SKM-1 treated with dmso at 0.1 percent for 144 hours (cell line): ENCODE measurements at regions not wholly inside any gene's neighbourhood (a gene's known extent, or its start where the extent isn't known, plus 50 kb on each side); places are given as distances from the start of the nearest gene placed in this dataset.

Experiments
- DNase-seq: peaks from one replicate; lab custom pipeline; 2025; ENCODE audit not compliant: unreplicated experiment; lab: John Stamatoyannopoulos, UW

DNA sequence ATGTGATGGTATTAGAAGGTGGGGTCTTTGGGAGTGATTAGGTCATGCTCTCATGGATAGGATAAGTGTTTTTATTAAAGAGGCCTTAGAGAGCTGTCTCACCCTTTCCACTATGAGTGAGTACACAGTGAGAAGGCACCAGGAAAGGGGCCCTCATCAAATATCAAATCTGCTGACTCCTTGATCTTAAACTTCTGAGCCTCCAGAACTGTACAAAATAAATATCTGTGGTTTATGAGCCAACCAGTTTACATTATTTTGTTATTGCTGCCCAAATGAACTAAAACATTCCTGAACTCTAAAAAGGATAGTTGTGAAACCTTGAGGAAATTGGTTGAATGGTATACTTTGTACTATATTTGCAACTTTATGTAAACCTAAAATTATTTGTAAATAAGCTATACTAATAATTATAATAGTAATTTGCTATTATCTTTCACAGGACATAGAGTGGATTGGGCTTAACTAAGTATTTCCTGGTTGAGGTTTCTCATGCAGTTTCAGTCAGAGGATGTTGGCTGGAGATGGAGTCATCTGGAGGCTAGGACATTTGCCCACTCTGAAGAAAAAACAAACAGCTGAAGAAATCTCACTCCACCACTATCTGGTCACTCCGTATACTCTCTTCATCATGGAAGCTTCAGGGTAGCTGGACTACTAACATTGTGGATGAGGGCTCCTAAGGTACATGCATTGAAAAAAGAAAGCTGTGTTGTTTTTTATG lies 1068.6 kb upstream of the CADM2 start:
- DNase-seq = no peak

DNA sequence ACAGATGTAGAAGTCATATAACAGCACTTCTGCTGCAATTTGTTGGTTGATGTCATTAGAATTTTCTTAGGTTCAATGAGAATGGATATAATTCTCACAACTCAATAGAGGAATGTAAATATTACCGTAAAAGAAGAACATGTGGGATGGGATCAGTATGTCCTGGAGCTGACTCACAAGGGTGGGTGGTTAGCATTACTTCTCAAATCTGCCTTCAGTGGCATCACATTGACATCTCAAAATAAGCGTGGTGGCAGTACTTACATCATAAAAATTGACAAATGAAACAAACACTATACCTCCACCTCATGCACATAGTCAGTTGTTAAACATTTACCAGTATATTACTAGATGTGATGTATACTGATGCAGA lies 1068.0 kb upstream of the CADM2 start:
- DNase-seq = no peak

- no peak for DNase-seq
Observed at GRCh38 chr3:83894223-83894622, 1064.6 kb upstream of the CADM2 start.

DNA sequence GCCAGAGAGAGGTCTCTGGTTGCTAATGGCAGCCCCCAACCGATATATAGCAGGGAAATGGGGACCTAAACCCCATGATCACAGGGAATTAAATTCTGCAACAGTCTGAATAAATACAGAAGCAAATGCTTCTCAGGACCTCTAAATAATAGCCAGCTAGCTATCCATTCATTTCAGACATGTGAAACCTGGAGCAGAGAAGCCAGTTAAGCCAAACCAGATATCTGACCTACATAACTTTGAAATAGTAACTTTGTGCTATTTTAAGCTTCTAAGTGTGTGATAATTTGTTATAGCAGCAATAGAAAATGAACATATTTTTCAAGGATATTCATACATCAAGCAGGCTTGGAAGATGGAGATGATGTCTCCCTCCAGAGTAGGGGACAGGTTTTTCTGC lies 1062.9 kb upstream of the CADM2 start:
- DNase-seq = no peak

DNA sequence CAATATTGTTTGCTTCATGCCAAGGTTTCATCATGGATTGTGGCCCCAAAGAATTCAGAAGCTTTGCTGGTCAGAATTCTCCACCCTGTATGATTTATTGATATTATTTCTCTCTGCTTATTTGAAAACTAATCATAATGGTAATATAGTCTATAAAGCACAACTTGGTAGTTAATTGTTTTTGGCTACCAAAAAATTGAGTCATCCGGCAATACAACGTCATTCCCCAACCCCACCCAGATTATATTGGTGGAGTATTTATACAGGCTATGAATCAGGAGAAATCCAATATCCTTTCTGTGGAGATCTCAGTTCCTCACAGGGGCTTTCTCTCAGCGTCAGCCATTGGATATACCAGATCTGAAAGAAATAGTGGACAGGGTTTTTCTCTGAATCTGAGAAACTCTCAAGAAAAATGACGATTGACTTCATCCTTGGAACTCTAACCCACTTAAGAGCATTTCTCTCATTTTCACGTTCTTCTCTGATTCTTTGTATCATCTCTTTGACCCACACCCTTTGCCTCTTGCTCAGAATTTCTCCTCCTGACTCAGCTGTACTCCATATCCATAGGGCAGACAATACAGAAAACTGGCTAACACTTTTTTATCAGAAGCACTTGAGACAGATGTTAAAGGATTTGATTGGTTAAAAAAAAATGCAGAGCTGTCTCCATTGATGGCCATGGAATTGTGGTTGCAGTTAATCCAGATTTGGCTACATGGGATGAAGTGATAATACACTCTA lies 1055.8 kb upstream of the CADM2 start:
- DNase-seq = no peak

DNA sequence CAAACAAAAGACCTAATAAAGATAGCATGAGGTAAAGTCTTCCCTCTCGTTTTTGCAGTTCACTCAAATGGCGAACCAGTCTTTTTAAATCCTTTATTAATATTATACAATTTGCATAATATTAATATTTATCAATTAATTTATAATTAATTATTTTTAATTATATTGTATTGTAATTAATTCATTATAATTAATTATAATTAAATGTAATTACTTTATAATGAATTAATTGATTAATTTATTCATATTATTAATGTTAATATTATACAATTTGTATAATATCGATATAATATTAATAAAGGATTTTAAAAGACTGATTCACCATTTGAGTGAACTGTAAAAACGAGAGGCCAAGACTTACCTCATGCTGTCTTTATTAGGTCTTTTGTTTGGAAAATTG lies 1045.4 kb upstream of the CADM2 start:
- DNase-seq = no peak

- DNase-seq = no peak
Observed at GRCh38 chr3:83926291-83926690, 1032.5 kb upstream of the CADM2 start.

- peak; percentile 69 for DNase-seq
Observed at GRCh38 chr3:83928391-83928790, 1030.4 kb upstream of the CADM2 start.

- no peak for DNase-seq
Observed at GRCh38 chr3:83928903-83929302, 1029.9 kb upstream of the CADM2 start.

- DNase-seq = peak; percentile 95
Observed at GRCh38 chr3:83934192-83935021, 1024.4 kb upstream of the CADM2 start.

DNA sequence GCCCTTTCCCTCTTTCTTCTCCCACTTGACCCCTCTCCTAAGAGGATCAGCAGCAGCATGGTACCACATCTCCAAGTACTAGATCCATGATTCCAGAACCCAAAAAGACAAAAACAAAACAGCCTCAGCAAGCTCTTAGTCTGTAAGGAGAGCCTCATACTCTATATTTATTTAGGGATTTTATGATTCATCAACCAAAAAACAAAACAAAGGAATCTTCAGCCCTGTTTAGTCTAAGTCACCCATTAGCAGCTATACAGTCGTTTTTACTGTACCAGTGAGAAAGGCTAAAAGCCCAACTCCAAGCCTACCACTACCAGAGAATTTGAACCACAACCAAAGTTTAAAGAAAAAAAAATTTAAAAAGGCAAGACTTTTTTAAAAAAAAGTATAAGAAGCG lies 1020.3 kb upstream of the CADM2 start:
- no peak for DNase-seq

- DNase-seq = no peak
Observed at GRCh38 chr3:83941990-83942745, 1016.6 kb upstream of the CADM2 start.

DNA sequence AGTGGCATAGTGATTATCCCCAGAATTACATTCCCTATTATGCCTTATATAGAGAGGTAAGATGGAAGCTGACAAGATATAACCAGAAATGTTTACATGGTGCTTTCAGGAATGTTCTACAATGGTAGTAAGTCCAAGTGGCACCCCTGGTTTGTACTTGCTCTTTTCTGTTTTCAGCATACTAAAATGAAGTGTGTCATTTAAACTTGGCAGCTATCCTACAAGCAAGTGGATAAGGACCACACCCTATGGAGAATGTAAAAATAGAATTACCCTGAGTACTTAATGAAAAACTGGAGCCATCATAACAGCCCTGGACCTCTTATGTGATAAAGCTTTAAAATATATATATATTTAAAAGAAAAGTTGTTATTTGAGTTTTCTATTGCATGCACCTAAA lies 1012.7 kb upstream of the CADM2 start:
- DNase-seq = no peak

DNA sequence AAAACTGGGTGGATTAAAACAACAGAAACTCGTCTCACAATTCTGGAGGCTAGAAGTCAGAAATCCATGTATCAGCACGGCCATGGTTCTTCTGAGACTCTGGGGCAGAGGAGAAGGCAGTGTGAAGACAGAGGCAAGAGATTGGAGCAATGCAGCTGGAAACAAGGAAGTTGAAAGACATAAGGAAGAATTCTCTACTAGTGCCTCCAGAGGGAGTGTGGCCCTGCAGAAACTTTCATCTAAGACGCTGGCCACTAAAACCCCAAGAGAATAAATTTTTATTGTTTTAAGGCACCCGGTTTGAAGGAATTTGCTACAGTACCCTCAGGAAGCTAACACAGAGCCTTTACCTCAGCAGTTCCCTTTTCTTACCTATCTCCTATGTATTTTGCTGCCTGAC lies 1012.2 kb upstream of the CADM2 start:
- DNase-seq = peak; percentile 82

- DNase-seq = no peak
Observed at GRCh38 chr3:83948771-83949170, 1010.0 kb upstream of the CADM2 start.

- peak; percentile 53 for DNase-seq
Observed at GRCh38 chr3:83953417-83954089, 1005.2 kb upstream of the CADM2 start.

DNA sequence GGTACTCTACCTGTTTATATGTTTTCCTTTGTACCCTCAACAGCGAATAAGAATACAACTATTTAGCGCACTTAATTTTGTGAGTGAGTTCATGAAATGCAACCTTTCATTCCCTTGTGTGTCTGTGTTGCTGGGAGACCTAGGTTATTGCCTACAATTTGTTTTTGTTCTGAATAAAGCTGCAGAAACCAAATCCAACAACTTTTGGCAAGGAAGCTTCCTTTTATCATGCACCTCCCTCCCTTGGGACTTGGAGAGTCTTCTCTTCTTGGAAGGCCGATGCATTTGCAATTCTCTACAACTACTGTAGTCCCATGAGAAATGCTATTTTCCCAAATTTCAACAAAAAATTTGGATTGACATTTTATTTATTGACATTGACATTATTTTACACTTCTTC lies 1002.4 kb upstream of the CADM2 start:
- DNase-seq = no peak

DNA sequence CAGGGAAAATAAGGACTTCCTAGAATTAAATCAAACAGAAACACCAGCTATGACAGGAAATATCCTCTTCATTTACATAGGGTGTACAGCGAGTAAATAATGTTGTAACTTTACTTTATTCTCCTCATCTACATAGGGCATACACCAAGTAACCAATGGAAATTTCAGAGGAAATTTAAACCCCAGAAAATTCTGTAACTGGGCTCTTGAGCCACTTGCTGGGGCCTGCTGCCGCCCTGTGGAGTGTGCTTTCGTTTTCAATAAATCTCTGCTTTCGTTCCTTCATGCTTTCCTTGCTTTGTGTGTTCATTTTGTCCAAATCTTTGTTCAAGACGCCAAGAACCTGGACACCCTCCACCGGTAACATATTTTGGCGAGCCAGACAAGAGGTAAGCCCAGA lies 990.4 kb upstream of the CADM2 start:
- no peak for DNase-seq

DNA sequence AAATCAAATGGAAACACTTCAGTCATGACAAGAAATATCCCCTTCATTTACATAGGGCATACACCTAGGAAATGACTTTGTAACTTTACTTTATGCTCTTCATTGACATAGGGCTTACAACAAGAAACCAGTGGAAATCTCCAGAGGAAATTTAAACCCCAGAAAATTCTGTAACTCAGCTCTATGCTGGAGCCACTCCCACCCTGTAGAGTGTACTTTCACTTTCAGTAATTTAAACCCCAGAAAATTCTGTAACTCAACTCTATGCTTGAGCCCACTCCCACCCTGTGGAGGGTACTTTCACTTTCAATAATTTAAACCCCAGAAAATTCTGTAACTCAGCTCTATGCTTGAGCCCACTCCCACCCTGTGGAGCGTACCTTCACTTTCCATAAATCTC lies 987.1 kb upstream of the CADM2 start:
- DNase-seq = no peak

- no peak for DNase-seq
Observed at GRCh38 chr3:84008623-84009022, 950.2 kb upstream of the CADM2 start.

- DNase-seq = no peak
Observed at GRCh38 chr3:84023842-84024241, 934.9 kb upstream of the CADM2 start.
